Body of pancreas (tissue), 4 donors: ENCODE measurements at regions not wholly inside any gene's neighbourhood (a gene's known extent, or its start where the extent isn't known, plus 50 kb on each side); places are given as distances from the start of the nearest gene placed in this dataset.

ENCODE experiments used
- ATAC-seq: fragments of 150-250 bp; one replicate; pipeline ENCODE4 v1.9.1; 2016
- DNase-seq, 4 donors: peaks; one replicate each; pipeline ENCODE4 v3.0.0-alpha.2; 2019
- H3K27ac ChIP-seq, 4 donors: fragments of 200-600 bp; sonication (generic); 1 replicate in 3 of 4; 2 replicates in 1 of 4; pipeline versions ENCODE4 v1.5.1 to v1.6.1; 2016 to 2019; ENCODE audit warnings: mild to moderate bottlenecking in 1 of 4, mixed read lengths in 1 of 4, moderate library complexity in 1 of 4
- H3K27me3 ChIP-seq, 2 donors: fragments of 200-600 bp; sonication (generic); one replicate each; pipeline ENCODE4 v1.6.0; 2016; ENCODE audit warnings: mild to moderate bottlenecking in 1 of 2
- H3K36me3 ChIP-seq, 2 donors: fragments of 200-600 bp; sonication (generic); replicated peaks in 1 of 2; 2 replicates each; pipeline ENCODE4 v1.5.1; 2016; ENCODE audit warnings: low read depth in 2 of 2; ENCODE audit not compliant: insufficient read depth in 1 of 2
- H3K4me1 ChIP-seq: fragments of 200-600 bp; sonication (generic); one replicate; pipeline ENCODE4 v1.6.0; 2016
- H3K4me3 ChIP-seq, 2 donors: fragments of 200-600 bp; sonication (generic); 1 replicate in 1 of 2; 2 replicates in 1 of 2; pipeline ENCODE4 v1.5.1; 2016 to 2019
- H3K9me3 ChIP-seq, 3 donors: fragments of 200-600 bp; sonication (generic); 1 replicate in 2 of 3; 2 replicates in 1 of 3; pipeline ENCODE4 v1.5.1; 2016
- CTCF ChIP-seq, 7 experiments: fragments of 450-650 bp in 4 of 7; fragments of 200-600 bp in 3 of 7; sonication (generic) in 3 of 7; IDR thresholded peaks; one replicate each; pipeline ENCODE4 v1.5.1; 2016 to 2019; ENCODE audit warnings: antibody characterized with exemption in 7 of 7
- POLR2A ChIP-seq, 3 donors: fragments of 450-650 bp; IDR thresholded peaks; one replicate each; pipeline ENCODE4 v1.6.1; 2016; ENCODE audit warnings: antibody characterized with exemption in 3 of 3, mild to moderate bottlenecking in 2 of 3
- WGBS, 2 donors: methylation state at CpG; one replicate each; pipeline ENCODE4 v1.1.5; 2017; 5-methylcytosine and 5-hydroxymethylcytosine counted together
- intact Hi-C: fragments of 100-400 bp; cut with DNase I; formaldehyde crosslinking; loops from one replicate; pipeline ENCODE4 v1.15.1; 2023

- Histone ChIP-seq H3K27ac (no peak overlapping the region), H3K27me3 (no peaks in the 10 kb centered on the region), H3K4me3 (no peak overlapping the region), H3K4me1 (no peaks in the 10 kb centered on the region), H3K36me3 (no peaks in the 10 kb centered on the region), H3K9me3 (no peaks in the 10 kb centered on the region)
- TF ChIP-seq CTCF (IDR thresholded peaks at IDR 0.05) (no peak), POLR2A (IDR thresholded peaks at IDR 0.05) (no peak)
- 79 to 87% methylated on average over 3 of the region's 3 CpGs for WGBS, 2 donors
- no peak for ATAC-seq
- intact Hi-C loops: no loop called here
- no peak for DNase-seq
These were observed 794.5 kb upstream of the CELF2 start for GRCh38 chr10:10223131-10223530.

GRCh38 chr10:10225136-10225676, 792.5 kb upstream of the CELF2 start:
- WGBS, 2 donors: 45 to 57% methylated on average over 4 of the region's 4 CpGs
- ATAC-seq: no peak

GRCh38 chr10:10233229-10233628, 784.4 kb upstream of the CELF2 start:
- Histone ChIP-seq H3K36me3 (no peaks in the 10 kb centered on the region), H3K27me3 (no peaks in the 10 kb centered on the region), H3K9me3 (peaks cover 0 to 4% (median 0%) of the 10 kb centered on the region in 3 donors), H3K4me3 (no peak overlapping the region), H3K4me1 (no peaks in the 10 kb centered on the region), H3K27ac (no peak overlapping the region)
- no peak for DNase-seq
- intact Hi-C loops: no loop called here
- TF ChIP-seq CTCF (IDR thresholded peaks at IDR 0.05): no peak
- TF ChIP-seq POLR2A (IDR thresholded peaks at IDR 0.05): no peak
- WGBS, 2 donors: 35 to 39% methylated on average over 2 of the region's 2 CpGs
- ATAC-seq: no peak

More at GRCh38 chr10:10225136-10225676, 792.5 kb upstream of the CELF2 start:
- Histone ChIP-seq H3K9me3 (no peaks in the 10 kb centered on the region), H3K36me3 (no peaks in the 10 kb centered on the region), H3K4me1 (no peaks in the 10 kb centered on the region), H3K4me3 (no peak overlapping the region), H3K27me3 (no peaks in the 10 kb centered on the region), H3K27ac (no peak overlapping the region)
- TF ChIP-seq POLR2A (IDR thresholded peaks at IDR 0.05) (no peak), CTCF (IDR thresholded peaks at IDR 0.05) (no peak)
- intact Hi-C loops: no loop called here
- DNase-seq: no peak

- peaks cover 0 to 4% (median 0%) of the 10 kb centered on the region in 3 donors for H3K9me3 ChIP-seq
- H3K36me3 ChIP-seq: no peaks in the 10 kb centered on the region
- H3K27ac ChIP-seq: no peak overlapping the region
- ATAC-seq: no peak
- H3K4me3 ChIP-seq: no peak overlapping the region
- WGBS, 2 donors: 27 to 32% methylated on average over 3 of the region's 3 CpGs
- no peaks in the 10 kb centered on the region for H3K27me3 ChIP-seq
- no peak for DNase-seq
- H3K4me1 ChIP-seq: no peaks in the 10 kb centered on the region
- TF ChIP-seq CTCF (IDR thresholded peaks at IDR 0.05) (no peak), POLR2A (IDR thresholded peaks at IDR 0.05) (no peak)
- intact Hi-C loops: no loop called here
These were observed 782.7 kb upstream of the CELF2 start for GRCh38 chr10:10235003-10235402.

- ATAC-seq (no peak), DNase-seq (no peak)
- H3K27me3 ChIP-seq: no peaks in the 10 kb centered on the region
- H3K9me3 ChIP-seq: no peaks in the 10 kb centered on the region
- intact Hi-C loops: no loop called here
- WGBS, 2 donors: 67 to 72% methylated on average over 6 of the region's 6 CpGs
- TF ChIP-seq CTCF (IDR thresholded peaks at IDR 0.05) (no peak), POLR2A (IDR thresholded peaks at IDR 0.05) (no peak)
- no peak overlapping the region for H3K4me3 ChIP-seq
- no peaks in the 10 kb centered on the region for H3K36me3 ChIP-seq
- no peak overlapping the region for H3K27ac ChIP-seq
- H3K4me1 ChIP-seq: no peaks in the 10 kb centered on the region
These were observed 770.1 kb upstream of the CELF2 start for GRCh38 chr10:10247585-10247984.
